ENCODE measurements at regions not wholly inside any gene's neighbourhood (a gene's known extent, or its start where the extent isn't known, plus 50 kb on each side); places are given as distances from the start of the nearest gene placed in this dataset.

DNA sequence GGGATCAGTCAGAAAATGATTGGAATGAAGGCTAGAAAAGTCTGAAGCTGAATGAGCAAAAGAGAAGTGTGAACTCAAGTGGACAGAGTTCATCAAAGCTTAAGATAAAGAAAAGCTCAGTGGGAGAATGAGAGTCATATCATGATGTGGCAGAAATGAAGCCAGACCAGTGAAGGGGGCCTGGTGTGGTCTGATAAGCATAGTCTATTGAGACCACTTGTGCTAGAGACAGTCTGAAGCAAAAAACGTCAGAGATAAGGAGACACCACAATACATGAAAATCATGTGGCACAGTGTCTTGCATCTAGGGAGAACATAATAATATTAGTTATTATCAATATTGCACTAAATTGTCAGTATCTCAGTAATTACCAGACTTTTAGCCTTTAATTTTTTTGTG, 601.5 kb downstream of the UTRN start:
- no peak for TF ChIP-seq POLR2A (IDR thresholded peaks at IDR 0.05)
- TF ChIP-seq, protein P1, sequence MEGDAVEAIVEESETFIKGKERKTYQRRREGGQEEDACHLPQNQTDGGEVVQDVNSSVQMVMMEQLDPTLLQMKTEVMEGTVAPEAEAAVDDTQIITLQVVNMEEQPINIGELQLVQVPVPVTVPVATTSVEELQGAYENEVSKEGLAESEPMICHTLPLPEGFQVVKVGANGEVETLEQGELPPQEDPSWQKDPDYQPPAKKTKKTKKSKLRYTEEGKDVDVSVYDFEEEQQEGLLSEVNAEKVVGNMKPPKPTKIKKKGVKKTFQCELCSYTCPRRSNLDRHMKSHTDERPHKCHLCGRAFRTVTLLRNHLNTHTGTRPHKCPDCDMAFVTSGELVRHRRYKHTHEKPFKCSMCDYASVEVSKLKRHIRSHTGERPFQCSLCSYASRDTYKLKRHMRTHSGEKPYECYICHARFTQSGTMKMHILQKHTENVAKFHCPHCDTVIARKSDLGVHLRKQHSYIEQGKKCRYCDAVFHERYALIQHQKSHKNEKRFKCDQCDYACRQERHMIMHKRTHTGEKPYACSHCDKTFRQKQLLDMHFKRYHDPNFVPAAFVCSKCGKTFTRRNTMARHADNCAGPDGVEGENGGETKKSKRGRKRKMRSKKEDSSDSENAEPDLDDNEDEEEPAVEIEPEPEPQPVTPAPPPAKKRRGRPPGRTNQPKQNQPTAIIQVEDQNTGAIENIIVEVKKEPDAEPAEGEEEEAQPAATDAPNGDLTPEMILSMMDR (IDR thresholded peaks at IDR 0.05): no peak
- intact Hi-C loops (cut with DNase I; ENCODE audit: low total_unique reads): no loop called here
- H3K9me3 ChIP-seq: no peaks in the 10 kb centered on the region
- no peak overlapping the region for H3K4me3 ChIP-seq
- no peak for DNase-seq
- H3K27me3 ChIP-seq: no peaks in the 10 kb centered on the region
- H3K27ac ChIP-seq: no peak overlapping the region
- H3K36me3 ChIP-seq: no peaks in the 10 kb centered on the region
- no peaks in the 10 kb centered on the region for H3K4me1 ChIP-seq

- no peaks in the 10 kb centered on the region for H3K27me3 ChIP-seq
- H3K9me3 ChIP-seq: no peaks in the 10 kb centered on the region
- no peak overlapping the region for H3K27ac ChIP-seq
- no peak overlapping the region for H3K4me3 ChIP-seq
- intact Hi-C loops (cut with DNase I; ENCODE audit: low total_unique reads): no loop called here
- no peaks in the 10 kb centered on the region for H3K36me3 ChIP-seq
- TF ChIP-seq, protein P1 (IDR thresholded peaks at IDR 0.05): no peak
- no peak for TF ChIP-seq POLR2A (IDR thresholded peaks at IDR 0.05)
- no peak for DNase-seq
- H3K4me1 ChIP-seq: no peaks in the 10 kb centered on the region
Observed at GRCh38 chr6:144888621-144889020, 603.5 kb downstream of the UTRN start.

DNA sequence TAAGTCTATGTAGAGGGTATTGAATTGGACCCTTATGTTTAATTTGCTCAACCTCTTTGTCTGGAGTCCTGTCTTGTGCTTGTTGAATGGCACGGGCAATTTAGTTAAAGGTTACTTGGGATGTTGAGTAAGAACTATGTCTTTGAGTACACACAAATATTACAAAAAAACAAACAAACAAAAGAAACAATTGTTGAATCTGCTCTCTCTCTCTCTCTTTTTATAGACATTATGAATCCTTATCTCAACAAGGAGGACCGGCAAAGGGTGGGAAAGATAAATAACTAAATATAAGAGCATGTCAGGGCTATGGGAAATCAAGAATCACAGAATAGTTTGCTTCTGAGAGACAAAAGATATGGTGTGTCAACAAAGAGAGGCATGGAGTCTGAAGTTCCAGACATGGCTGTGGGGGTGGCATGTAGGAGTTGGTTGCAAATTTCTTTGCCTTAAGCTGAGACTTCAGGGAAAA, 608.6 kb downstream of the UTRN start:
- intact Hi-C loops (cut with DNase I; ENCODE audit: low total_unique reads): no loop called here
- H3K27ac ChIP-seq: no peak overlapping the region

DNA sequence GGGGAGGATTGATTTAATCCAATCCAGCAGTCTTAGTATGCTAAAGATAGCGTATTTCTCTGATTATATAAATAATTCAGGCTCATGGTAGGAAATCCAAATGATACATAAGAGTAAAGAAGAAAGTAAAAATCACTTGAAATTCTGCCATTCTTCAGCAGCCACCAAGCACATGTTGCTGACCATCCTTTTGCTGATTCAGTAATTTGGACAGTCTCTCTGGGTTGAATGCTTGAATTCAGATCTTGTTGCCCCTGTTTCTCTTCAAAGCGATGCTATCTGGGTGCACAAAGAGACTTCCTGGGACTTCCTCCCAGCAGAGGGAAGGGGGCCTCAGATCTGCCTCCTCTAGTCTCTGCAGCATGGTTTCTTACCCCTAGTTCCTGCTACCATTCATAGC, 609.1 kb downstream of the UTRN start:
- DNase-seq: no peak
- Histone ChIP-seq H3K36me3 (no peaks in the 10 kb centered on the region), H3K27me3 (no peaks in the 10 kb centered on the region), H3K9me3 (no peaks in the 10 kb centered on the region), H3K4me3 (no peak overlapping the region), H3K27ac (no peak overlapping the region), H3K4me1 (no peaks in the 10 kb centered on the region)
- intact Hi-C loops (cut with DNase I; ENCODE audit: low total_unique reads): no loop called here
- TF ChIP-seq, protein P1 (IDR thresholded peaks at IDR 0.05): no peak
- no peak for TF ChIP-seq POLR2A (IDR thresholded peaks at IDR 0.05)

More for the DNA sequence above, 608.6 kb downstream of the UTRN start:
- Histone ChIP-seq H3K4me3 (no peak overlapping the region), H3K27me3 (no peaks in the 10 kb centered on the region), H3K36me3 (no peaks in the 10 kb centered on the region), H3K9me3 (no peaks in the 10 kb centered on the region), H3K4me1 (no peaks in the 10 kb centered on the region)
- TF ChIP-seq POLR2A (IDR thresholded peaks at IDR 0.05): no peak
- DNase-seq: no peak

DNA sequence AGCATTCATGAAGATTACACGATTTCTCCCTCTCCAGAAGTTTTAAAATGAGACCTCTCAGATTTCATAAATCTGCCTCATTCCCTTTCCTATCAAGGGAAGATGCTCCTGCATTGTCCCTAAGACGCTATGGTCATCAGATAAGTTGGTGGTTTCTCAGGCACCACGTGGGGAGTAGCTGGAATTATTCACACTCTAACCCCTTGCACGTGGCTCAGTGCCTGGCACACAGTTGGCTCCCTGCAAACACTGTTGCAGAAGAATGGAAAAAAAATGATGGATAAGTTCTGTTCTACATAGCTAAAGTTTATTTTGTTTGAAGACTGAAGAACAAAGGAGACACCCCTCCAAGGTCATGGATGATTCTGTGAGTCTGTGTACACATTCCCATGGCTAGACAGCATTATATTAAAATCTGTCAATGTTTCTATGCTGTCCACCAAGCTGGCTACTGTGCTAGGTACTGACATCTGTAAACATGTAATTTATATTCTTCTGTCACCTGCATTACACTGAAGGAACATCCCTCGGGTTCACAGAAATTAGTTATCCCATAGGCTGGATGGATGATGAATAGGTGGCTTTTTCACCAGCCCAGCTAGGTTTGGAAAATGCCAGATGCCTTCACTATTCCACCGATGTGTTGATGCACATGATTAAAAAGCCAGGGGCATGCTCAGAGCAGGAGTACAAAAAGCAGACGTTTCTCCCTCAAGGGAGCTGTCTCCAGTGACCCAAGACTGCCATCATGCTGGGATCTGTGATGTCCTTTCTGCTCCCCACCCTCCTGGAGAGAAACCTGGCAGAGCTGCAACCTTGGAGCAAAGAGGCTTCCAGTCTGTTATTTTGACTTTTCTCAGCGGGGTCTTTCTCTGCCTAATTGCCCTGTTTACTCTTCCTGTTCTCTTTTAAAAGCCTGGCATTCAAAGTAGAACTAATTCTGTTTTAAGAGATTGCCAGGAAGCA, 610.5 kb downstream of the UTRN start:
- intact Hi-C loops (cut with DNase I; ENCODE audit: low total_unique reads): no loop called here
- H3K27ac ChIP-seq: no peak overlapping the region
- no peaks in the 10 kb centered on the region for H3K9me3 ChIP-seq

More for the DNA sequence above, 610.5 kb downstream of the UTRN start:
- Histone ChIP-seq H3K4me1 (no peaks in the 10 kb centered on the region), H3K4me3 (no peak overlapping the region), H3K36me3 (no peaks in the 10 kb centered on the region), H3K27me3 (no peaks in the 10 kb centered on the region)
- no peak for TF ChIP-seq POLR2A (IDR thresholded peaks at IDR 0.05)
- TF ChIP-seq, protein P1 (IDR thresholded peaks at IDR 0.05): no peak
- DNase-seq: no peak
